ENCODE measurements at regions not wholly inside any gene's neighbourhood (a gene's known extent, or its start where the extent isn't known, plus 50 kb on each side); places are given as distances from the start of the nearest gene placed in this dataset.

GRCh38 chr2:46839045-46839444 is 76.6 kb downstream of the MCFD2 start:
- H3K4me3 ChIP-seq (ENCODE audit: low read depth, low read length): no peak overlapping the region
- DNase-seq (ENCODE audit: low read depth): no peak
- no peak for TF ChIP-seq CTCF (conservative IDR thresholded peaks at IDR 0.05; ENCODE audit: low read depth, low read length)

- DNase-seq (ENCODE audit: low read depth): no peak
- no peak overlapping the region for H3K4me3 ChIP-seq (ENCODE audit: low read depth, low read length)
- TF ChIP-seq CTCF (conservative IDR thresholded peaks at IDR 0.05; ENCODE audit: low read depth, low read length): no peak
Observed at GRCh38 chr2:46837704-46838103, 77.9 kb downstream of the MCFD2 start.

- no peak for DNase-seq (ENCODE audit: low read depth)
- H3K4me3 ChIP-seq (ENCODE audit: low read depth, low read length): no peak overlapping the region
- TF ChIP-seq CTCF (conservative IDR thresholded peaks at IDR 0.05; ENCODE audit: low read depth, low read length): no peak
Observed at GRCh38 chr2:46837112-46837454, 78.5 kb downstream of the MCFD2 start.

- H3K4me3 ChIP-seq (ENCODE audit: low read depth, low read length): no peak overlapping the region
- TF ChIP-seq CTCF (conservative IDR thresholded peaks at IDR 0.05; ENCODE audit: low read depth, low read length): no peak
- DNase-seq (ENCODE audit: low read depth): peak; percentile 70
Observed at GRCh38 chr2:46836295-46837111, 79.1 kb downstream of the MCFD2 start.

GRCh38 chr2:46835520-46835919 is 80.1 kb downstream of the MCFD2 start:
- no peak for DNase-seq (ENCODE audit: low read depth)
- H3K4me3 ChIP-seq (ENCODE audit: low read depth, low read length): no peak overlapping the region
- TF ChIP-seq CTCF (conservative IDR thresholded peaks at IDR 0.05; ENCODE audit: low read depth, low read length): no peak

- no peak for TF ChIP-seq CTCF (conservative IDR thresholded peaks at IDR 0.05; ENCODE audit: low read depth, low read length)
- DNase-seq (ENCODE audit: low read depth): no peak
- no peak overlapping the region for H3K4me3 ChIP-seq (ENCODE audit: low read depth, low read length)
Observed at GRCh38 chr2:46832543-46832942, 83.1 kb downstream of the MCFD2 start.

- no peak for DNase-seq (ENCODE audit: low read depth)
- no peak overlapping the region for H3K4me3 ChIP-seq (ENCODE audit: low read depth, low read length)
- TF ChIP-seq CTCF (conservative IDR thresholded peaks at IDR 0.05; ENCODE audit: low read depth, low read length): no peak
Observed at GRCh38 chr2:46831869-46832265, 83.7 kb downstream of the MCFD2 start.
